NB4 (cell line): ENCODE measurements at regions not wholly inside any gene's neighbourhood (a gene's known extent, or its start where the extent isn't known, plus 50 kb on each side); places are given as distances from the start of the nearest gene placed in this dataset.

Experiments used
- DNase-seq: peaks from one replicate; pipeline ENCODE4 v3.0.0; 2010; ENCODE audit warnings: low read depth
- H3K4me3 ChIP-seq: one replicate; pipeline ENCODE4 v1.5.1; 2011; ENCODE audit warnings: mild to moderate bottlenecking, low read depth, low read length, moderate library complexity
- MYC ChIP-seq: IDR thresholded peaks from 2 replicates; pipeline ENCODE4 v1.6.1; 2011; ENCODE audit warnings: low read depth, low read length
- POLR2A ChIP-seq: IDR thresholded peaks from 2 replicates; pipeline ENCODE4 v1.6.1; 2011; ENCODE audit warnings: mild to moderate bottlenecking; ENCODE audit not compliant: insufficient read length; ENCODE audit errors: extremely low read depth
- TF ChIP-seq, protein P1 (sequence below): IDR thresholded peaks from 2 replicates; pipeline ENCODE4 v1.6.1; 2011; ENCODE audit warnings: low read depth, low read length
- TF ChIP-seq, protein P2 (sequence below): IDR thresholded peaks from one replicate; pipeline ENCODE4 v1.5.1; 2012; ENCODE audit warnings: low read depth, low read length

DNA sequence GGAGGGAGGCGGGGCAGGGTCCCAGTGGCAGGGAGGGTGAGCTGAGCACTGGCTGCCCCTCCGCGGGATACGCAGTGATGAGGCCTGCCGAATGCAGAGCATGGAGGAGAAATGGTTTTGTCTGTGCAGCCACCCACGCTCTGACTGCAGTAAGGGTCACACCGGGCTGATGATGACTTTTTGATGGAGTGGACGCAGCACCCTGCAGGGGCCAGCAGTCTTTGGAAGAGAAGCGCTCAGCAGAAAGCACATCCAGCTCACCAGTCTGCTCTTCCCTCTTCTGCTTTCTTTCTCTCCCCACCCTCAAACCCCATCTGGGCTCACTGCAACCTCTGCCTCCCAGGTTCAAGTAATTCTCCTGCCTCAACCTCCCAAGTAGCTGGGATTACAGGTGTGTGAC is 61.9 kb upstream of the ATP1A1 start:
- TF ChIP-seq MYC, result no peak
- no peak for DNase-seq
- H3K4me3 ChIP-seq, result no peak overlapping the region

DNA sequence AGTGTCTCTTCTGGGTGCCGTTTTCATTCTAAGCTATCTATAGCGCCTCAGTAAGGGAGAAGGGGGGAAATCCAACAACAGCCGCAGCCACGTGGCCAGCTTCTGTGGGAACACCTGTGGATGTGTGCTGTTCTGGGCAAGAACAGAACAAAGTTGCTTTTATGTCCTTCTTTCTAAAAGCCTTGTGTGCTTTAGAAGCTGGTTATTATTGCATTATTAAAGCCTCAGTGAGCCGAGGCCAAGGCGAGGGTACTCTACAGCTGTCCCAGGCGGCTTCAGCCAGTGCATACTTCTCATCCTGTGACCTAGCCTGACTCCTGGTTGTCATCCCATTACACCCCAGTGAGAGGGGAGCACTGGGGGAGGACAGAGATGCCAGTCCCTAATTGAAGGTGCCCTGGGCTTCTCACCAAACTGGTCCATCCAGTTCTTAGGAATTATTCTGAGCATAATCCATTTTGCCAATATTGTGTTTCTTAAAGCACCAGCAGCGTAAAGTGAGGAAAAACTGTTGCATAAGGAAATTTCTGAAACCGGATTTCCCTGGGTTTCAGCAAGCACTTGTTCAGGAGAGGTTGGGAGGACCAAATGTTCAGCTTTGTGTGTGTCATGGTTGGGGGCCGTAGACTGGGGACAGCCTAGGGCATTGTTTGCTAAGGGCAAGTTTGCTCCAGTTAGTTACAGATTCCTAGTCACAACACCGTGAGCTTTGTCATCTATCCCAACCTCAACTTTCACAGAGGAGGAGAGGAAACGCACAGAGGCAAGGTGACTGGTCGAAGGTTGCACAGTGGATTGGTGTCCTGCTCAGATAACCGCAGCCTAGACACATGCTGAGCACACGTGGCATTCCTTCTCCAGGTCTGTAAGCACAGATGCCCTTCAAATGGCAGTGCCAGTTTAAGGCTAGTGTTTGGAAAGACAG is 61.0 kb upstream of the ATP1A1 start:
- no peak overlapping the region for H3K4me3 ChIP-seq
- TF ChIP-seq, protein P1, sequence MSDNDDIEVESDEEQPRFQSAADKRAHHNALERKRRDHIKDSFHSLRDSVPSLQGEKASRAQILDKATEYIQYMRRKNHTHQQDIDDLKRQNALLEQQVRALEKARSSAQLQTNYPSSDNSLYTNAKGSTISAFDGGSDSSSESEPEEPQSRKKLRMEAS, result no peak
- TF ChIP-seq POLR2A, result no peak
- TF ChIP-seq, protein P2, sequence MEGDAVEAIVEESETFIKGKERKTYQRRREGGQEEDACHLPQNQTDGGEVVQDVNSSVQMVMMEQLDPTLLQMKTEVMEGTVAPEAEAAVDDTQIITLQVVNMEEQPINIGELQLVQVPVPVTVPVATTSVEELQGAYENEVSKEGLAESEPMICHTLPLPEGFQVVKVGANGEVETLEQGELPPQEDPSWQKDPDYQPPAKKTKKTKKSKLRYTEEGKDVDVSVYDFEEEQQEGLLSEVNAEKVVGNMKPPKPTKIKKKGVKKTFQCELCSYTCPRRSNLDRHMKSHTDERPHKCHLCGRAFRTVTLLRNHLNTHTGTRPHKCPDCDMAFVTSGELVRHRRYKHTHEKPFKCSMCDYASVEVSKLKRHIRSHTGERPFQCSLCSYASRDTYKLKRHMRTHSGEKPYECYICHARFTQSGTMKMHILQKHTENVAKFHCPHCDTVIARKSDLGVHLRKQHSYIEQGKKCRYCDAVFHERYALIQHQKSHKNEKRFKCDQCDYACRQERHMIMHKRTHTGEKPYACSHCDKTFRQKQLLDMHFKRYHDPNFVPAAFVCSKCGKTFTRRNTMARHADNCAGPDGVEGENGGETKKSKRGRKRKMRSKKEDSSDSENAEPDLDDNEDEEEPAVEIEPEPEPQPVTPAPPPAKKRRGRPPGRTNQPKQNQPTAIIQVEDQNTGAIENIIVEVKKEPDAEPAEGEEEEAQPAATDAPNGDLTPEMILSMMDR, result no peak
- no peak for DNase-seq

DNA sequence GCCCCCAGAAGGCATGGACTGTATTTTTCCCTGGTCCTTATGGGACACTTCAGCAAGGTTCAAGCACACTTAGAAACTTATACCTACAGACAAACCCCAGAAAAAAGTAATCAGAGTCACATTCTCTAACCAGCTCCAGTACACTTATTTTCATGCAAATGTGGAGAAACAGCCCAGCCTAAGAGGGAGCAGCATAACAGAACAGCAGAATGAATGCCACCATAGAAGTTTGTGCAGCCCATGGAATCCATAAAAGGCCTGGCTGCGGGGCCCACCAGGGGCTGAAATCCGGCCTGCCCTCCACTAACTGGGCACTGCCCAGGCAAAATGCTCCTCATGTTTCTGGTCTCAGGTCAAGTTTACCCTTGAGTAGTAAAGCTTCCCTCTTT is 60.4 kb upstream of the ATP1A1 start:
- TF ChIP-seq POLR2A, result no peak
- TF ChIP-seq, protein P2, result no peak
- DNase-seq, result no peak
- no peak overlapping the region for H3K4me3 ChIP-seq

DNA sequence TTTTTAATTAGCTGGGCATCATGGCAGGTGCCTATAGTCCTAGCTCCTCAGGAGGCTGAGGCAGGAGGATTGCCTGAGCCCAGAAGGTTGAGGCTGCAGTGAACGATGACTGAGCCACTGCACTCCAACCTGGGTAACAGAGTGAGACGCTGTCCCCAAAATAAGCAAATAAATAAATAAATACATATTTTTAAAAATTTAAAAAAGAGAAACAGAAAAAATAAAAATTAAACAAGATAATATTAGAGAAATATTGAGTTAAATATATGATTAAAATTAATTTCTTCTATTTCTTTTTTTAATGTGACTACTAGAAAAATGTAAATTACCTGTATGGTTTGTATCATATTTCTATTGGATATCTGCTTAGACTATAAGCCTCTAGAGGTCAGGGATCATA is 59.3 kb upstream of the ATP1A1 start:
- TF ChIP-seq, protein P2, result no peak
- TF ChIP-seq, protein P1, result no peak
- TF ChIP-seq POLR2A, result no peak
- no peak for TF ChIP-seq MYC
- H3K4me3 ChIP-seq, result no peak overlapping the region
- DNase-seq, result no peak

DNA sequence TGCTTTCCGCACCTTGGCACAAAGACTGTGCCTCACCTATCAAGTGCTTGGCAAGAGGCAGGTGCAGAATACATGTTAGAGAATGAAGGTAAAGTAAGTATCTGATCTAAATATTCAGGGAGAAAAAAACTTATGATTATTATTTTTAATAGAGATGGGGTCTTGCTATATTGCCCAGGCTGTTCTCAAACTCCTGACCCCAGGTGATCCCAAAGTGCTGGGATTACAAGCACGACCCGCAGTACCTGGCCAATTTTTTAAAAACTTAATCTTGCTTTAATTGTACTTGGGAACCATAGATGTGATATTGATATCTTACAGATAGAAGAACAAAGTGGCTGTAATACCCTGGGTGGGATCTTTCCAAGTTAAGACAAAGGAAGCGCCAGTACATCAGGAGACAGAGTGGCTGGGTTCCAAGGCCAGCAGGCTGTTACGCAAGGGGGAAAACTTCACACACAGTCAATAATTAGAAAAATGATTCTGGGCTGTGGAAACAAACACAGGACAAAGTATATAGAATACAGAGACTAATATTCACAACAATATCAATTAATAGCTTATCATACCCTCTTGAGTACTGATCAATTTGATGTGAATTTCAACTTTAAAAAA is 58.6 kb upstream of the ATP1A1 start:
- DNase-seq, result no peak
- TF ChIP-seq, protein P1, result no peak
- TF ChIP-seq MYC (no peak), POLR2A (no peak)
- TF ChIP-seq, protein P2, result no peak
- no peak overlapping the region for H3K4me3 ChIP-seq

DNA sequence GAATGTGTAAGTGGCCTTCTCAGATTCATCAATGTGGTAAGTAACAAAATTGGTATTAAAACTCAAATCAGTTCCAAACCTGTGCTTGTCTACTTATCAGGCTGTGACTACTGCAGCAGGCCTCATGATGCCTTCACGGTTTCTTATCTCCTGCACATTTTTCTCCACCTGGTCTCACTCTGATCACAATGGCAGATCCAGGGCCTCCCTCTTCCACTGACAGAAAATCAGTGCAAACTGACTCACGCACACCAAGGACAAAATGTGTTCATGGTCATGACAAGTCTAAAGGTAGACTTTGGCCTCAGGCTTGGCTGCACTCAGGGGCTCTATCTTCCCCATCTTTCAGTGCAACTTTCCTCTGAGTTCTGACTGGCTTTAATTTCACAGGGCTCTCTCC is 56.7 kb upstream of the ATP1A1 start:
- TF ChIP-seq, protein P1, result no peak
- TF ChIP-seq POLR2A (no peak), MYC (no peak)
- TF ChIP-seq, protein P2, result no peak
- H3K4me3 ChIP-seq, result no peak overlapping the region

More for the DNA sequence above, 56.7 kb upstream of the ATP1A1 start:
- DNase-seq, result no peak
